ENCODE measurements at regions not wholly inside any gene's neighbourhood (a gene's known extent, or its start where the extent isn't known, plus 50 kb on each side); places are given as distances from the start of the nearest gene placed in this dataset.
"Not testable (repeated sequence)": the region's sequence is repeated elsewhere in the genome, so short reads cannot be mapped to it uniquely, and the experiment has no call there.

DNA sequence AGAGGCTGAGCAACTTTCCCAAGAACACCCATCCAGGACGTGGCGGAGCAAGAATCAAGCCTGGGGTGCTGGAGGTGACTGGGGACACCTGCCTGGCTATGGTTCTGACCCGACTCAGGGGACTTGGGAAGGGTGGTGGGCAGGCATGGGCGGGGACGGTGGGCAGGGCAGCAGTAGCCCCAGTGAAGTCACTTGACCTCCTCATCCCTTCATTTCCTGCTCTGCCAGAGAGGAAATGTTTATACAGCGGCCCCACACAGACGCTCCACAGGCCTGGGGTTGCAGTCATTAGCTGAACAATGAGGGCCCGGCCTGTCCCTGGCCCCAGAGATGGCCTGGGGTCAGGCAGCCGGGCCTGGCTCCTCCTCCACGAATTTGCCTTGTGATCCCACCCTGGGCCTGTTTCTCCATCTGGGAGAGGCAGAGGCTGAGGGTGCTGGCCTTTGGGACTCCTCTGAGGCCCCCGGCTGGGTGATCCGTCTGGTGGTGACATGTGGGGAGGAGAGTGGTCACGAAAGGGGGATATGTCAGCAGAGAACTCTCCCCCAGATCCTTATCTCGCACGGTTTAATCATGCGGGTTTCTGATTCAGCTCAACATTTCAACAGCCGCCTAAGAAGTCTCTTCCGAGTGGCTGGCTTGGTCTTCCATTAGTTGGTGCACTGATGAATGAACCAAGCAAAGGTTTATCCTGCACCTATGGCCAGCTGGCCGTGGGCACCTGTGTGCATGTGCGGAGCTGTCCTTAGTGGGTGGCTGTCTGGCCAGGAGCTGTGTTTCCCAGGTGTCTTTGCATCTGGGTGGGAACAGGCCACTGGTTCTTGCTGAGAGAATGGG lies 175.9 kb downstream of the IRF8 start:
- no peak for DNase-seq (ENCODE audit: low read depth in 2 of 2)

DNA sequence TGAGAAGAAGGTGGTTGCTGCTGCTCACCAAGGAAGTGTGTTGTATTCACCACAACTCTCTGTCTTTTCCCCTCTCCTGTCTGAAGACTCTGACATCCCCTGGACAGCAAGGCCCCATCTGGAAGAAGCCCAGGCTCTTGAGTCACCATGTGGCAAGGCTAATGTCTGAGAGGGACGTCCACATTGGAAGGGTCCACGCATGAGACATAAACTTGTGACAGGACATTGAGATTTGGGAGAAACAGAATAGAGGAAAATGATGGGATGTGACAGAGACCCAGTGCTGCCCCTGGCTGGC lies 176.5 kb downstream of the IRF8 start:
- no peak for DNase-seq (ENCODE audit: low read depth in 2 of 2)

DNA sequence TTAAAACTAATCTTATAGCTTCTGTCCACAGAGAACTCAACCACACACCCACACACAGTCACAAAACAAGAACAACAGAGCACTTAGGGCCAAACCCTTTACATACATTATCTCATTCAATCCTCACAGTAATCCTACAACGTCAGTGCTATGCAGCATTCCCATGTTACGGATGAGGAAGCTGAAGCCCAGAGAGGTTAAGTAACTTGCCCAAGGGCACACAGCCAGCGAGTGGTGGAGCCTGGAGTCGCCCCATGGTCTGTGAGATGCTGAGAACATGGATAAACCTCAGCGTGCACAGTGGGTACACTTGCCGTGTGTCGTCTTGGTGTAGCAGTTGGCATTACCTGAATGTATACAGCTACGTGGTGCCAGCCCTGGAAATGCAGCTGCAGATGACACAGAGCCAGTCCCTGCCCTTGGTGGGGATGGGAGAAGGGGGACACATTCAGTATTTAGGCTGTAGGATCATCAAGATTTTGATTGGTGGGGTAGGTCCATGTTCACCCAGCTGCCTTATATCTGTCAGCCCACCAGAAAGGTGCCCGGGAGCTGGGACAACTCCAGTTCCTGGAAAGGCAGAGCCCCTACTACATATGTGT lies 177.0 kb downstream of the IRF8 start:
- DNase-seq (ENCODE audit: low read depth in 2 of 2) = no peak

- DNase-seq (ENCODE audit: low read depth in 2 of 2) = no peak
Observed at GRCh38 chr16:86076606-86077005, 177.6 kb downstream of the IRF8 start.

- no peak for DNase-seq (ENCODE audit: low read depth in 2 of 2)
Observed at GRCh38 chr16:86077243-86077940, 178.4 kb downstream of the IRF8 start.

GRCh38 chr16:86078121-86078600 lies 179.2 kb downstream of the IRF8 start:
- no peak for DNase-seq (ENCODE audit: low read depth in 2 of 2)

GRCh38 chr16:86078711-86079110 lies 179.7 kb downstream of the IRF8 start:
- DNase-seq (ENCODE audit: low read depth in 2 of 2) = not testable (repeated sequence)

GRCh38 chr16:86079255-86079885 lies 180.4 kb downstream of the IRF8 start:
- DNase-seq (ENCODE audit: low read depth in 2 of 2) = no peak

GRCh38 chr16:86080131-86080875 lies 181.3 kb downstream of the IRF8 start:
- no peak for DNase-seq (ENCODE audit: low read depth in 2 of 2)

- DNase-seq (ENCODE audit: low read depth in 2 of 2) = no peak
Observed at GRCh38 chr16:86080982-86081381, 182.0 kb downstream of the IRF8 start.

DNA sequence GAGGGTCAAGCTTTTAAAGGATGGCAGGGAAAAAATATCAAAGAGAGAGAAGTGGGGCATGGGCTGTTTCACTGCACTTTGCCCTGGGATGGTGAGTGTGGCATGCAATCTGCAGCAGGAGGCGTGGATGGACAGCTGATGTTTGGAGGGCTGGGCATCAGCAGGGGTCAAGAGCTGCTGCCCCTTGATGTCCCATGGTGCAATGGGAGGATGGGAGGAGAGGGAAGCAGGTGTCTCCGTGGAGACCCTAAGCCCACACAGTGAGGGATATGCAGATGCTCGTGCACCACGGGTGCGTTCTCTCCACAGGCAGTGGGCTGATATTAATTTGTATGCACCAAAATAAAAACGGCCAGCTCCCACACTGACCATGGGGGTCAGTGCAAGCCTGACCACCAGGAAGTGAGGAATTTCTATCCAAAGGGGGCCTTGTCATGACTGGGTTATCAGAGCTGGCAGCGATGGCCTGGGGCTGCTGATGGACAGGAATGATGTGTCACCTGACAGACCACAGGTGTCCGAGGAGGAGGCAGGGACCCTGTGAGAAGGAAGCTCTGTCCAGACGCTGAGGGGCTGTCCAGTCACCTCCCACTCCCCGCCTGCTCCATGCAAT lies 183.6 kb downstream of the IRF8 start:
- DNase-seq (ENCODE audit: low read depth in 2 of 2) = no peak

GRCh38 chr16:86083382-86084002 lies 184.5 kb downstream of the IRF8 start:
- no peak for DNase-seq (ENCODE audit: low read depth in 2 of 2)

DNA sequence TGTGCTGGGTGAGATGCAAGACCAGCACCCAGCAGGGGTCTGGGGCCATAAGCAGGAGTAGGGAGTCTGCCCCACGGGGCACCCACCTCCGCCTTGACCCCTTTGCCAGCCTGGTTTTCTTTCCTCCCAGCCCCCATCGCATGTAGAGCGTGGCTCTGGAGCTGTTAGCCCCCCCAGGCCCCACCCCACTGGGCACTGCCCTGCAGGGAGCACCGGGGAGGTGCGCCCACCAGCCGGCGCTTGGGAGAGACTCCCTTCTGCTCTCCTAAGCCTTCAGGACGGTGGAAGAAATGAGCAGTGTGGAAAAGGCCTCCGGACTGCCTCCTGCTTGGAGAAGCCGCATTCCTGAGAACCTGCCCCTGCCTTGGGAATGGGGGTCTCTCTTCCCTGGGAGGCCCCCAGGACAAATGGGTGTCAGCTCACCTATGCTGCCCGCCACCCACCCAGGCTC lies 186.2 kb downstream of the IRF8 start:
- no peak for DNase-seq (ENCODE audit: low read depth in 2 of 2)

GRCh38 chr16:86085795-86086194 lies 186.8 kb downstream of the IRF8 start:
- DNase-seq (ENCODE audit: low read depth in 2 of 2) = no peak

DNA sequence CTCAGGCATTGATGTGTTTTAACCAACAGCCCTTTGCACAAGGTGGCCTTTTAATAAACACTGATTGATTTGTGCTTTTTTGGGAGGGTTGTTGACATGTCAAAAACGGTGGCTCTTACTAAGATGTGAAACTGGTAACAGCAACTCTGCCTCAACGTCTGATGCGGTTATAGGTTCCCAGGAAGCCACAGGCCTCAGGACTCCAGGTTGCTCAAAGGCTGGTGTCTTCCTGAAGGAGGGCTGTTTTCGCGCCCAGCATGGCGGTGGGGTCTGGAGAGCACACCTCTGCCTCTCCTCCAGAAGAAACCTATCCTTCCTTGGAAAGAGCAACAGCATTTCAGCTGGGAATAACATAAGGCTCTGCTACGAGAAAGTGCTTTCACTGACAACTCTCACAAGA lies 187.5 kb downstream of the IRF8 start:
- DNase-seq (ENCODE audit: low read depth in 2 of 2) = no peak

DNA sequence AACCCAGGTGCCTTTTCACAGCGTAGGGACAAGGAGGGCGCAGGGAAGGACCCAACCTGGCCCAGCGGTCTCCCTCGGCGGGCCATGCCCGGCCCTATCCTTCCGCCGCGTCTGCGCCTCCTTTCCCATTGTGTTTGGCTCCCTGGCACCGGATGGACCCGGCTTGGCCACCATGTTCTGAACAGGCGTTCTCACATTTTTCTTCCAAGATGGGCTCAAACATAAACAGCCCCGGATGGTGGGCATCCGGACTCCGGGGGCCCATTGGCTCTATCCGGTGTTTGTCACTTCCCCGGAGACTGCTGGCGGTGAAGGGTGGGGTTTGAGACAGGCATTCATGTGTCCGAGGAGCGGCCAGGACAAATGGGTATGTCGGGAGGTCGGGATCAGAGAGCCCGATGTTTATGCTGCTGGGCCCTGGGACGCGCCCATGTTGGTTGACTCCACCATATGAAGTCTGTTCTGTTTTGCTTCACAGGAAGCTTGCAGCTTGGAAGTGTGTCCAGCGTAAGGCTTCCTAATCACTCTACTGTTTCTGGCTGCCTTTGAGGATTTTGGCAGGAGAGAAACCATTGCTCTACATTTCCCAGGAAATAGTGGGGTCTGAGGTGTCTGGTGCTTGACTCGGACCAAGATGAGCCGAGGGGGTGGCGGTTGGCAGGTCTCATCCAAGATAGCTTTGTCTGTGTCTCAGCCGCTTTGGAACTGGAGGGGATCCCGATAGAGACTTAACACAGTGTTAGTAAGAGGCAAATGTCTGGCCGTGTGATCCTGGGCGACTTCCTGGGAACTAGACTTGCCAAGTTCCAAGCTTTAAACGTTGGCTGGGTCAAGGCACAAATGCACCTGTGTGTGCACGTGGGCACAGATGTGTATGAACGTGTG lies 188.3 kb downstream of the IRF8 start:
- DNase-seq (ENCODE audit: low read depth in 2 of 2) = no peak

GRCh38 chr16:86087896-86088230 lies 188.9 kb downstream of the IRF8 start:
- DNase-seq (ENCODE audit: low read depth in 2 of 2) = no peak

- DNase-seq (ENCODE audit: low read depth in 2 of 2) = no peak
Observed at GRCh38 chr16:86088287-86088686, 189.3 kb downstream of the IRF8 start.

GRCh38 chr16:86088816-86089215 lies 189.9 kb downstream of the IRF8 start:
- DNase-seq (ENCODE audit: low read depth in 2 of 2) = no peak

All from fibroblast of skin of left quadriceps (primary cell).